ENCODE measurements at regions not wholly inside any gene's neighbourhood (a gene's known extent, or its start where the extent isn't known, plus 50 kb on each side); places are given as distances from the start of the nearest gene placed in this dataset.
"Not testable (repeated sequence)": the region's sequence is repeated elsewhere in the genome, so short reads cannot be mapped to it uniquely, and the experiment has no call there.

- TF ChIP-seq, protein P1, sequence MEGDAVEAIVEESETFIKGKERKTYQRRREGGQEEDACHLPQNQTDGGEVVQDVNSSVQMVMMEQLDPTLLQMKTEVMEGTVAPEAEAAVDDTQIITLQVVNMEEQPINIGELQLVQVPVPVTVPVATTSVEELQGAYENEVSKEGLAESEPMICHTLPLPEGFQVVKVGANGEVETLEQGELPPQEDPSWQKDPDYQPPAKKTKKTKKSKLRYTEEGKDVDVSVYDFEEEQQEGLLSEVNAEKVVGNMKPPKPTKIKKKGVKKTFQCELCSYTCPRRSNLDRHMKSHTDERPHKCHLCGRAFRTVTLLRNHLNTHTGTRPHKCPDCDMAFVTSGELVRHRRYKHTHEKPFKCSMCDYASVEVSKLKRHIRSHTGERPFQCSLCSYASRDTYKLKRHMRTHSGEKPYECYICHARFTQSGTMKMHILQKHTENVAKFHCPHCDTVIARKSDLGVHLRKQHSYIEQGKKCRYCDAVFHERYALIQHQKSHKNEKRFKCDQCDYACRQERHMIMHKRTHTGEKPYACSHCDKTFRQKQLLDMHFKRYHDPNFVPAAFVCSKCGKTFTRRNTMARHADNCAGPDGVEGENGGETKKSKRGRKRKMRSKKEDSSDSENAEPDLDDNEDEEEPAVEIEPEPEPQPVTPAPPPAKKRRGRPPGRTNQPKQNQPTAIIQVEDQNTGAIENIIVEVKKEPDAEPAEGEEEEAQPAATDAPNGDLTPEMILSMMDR (IDR thresholded peaks at IDR 0.05; ENCODE audit: insufficient read depth, low read length), result not testable (repeated sequence)
- not testable (repeated sequence) for TF ChIP-seq GABPA (IDR thresholded peaks at IDR 0.05; ENCODE audit: low read depth)
These were observed 61.2 kb upstream of the VCAN start for GRCh38 chr5:83410319-83410718.
